H1 (cell line): ENCODE measurements at regions not wholly inside any gene's neighbourhood (a gene's known extent, or its start where the extent isn't known, plus 50 kb on each side); places are given as distances from the start of the nearest gene placed in this dataset.

Experiments
- CTCF ChIA-PET: fragments of 300-600 bp; sonication (Branson Sonifier 250); formaldehyde crosslinking; loops from one replicate; lab custom pipeline; 2021; ENCODE audit not compliant: partially characterized antibody; lab: Charles Lee
- POLR2A ChIA-PET: fragments of 300-600 bp; sonication (Branson Sonifier 250); formaldehyde crosslinking; loops from one replicate; lab custom pipeline; 2021; ENCODE audit warnings: inconsistent platforms; ENCODE audit not compliant: partially characterized antibody; lab: Charles Lee
- DNase-seq, 2 experiments: peaks; one replicate each; pipeline versions ENCODE4 v3.0.0 to v3.0.0-alpha.2; 2010 to 2022; ENCODE audit warnings: low spot score in 2 of 2, low read depth in 1 of 2, mixed read lengths in 1 of 2
- FAIRE-seq: peaks from 2 replicates; lab custom pipeline; 2011; peaks lifted over from hg19 to GRCh38; lab: Jason Lieb, UNC
- H2AFZ ChIP-seq: 2 replicates; pipeline ENCODE4 v1.8.1; 2012; ENCODE audit warnings: low read length, inconsistent platforms
- H2AK5ac ChIP-seq: 2 replicates; pipeline ENCODE4 v1.6.1; 2013; ENCODE audit warnings: low read depth, low read length
- H2BK120ac ChIP-seq: replicated peaks from 2 replicates; pipeline ENCODE3; 2013; ENCODE audit warnings: low read depth, low read length, inconsistent platforms
- H2BK12ac ChIP-seq: 2 replicates; pipeline ENCODE4 v1.6.1; 2013; ENCODE audit warnings: low read depth, low read length
- H2BK15ac ChIP-seq: 2 replicates; pipeline ENCODE4 v1.6.1; 2013; ENCODE audit warnings: low read length
- H2BK20ac ChIP-seq: 2 replicates; pipeline ENCODE4 v1.6.1; 2013; ENCODE audit warnings: low read length
- H2BK5ac ChIP-seq: 2 replicates; pipeline ENCODE4 v1.6.1; 2013; ENCODE audit warnings: low read depth, low read length
- H3K14ac ChIP-seq: 2 replicates; pipeline ENCODE4 v1.6.1; 2013; ENCODE audit warnings: inconsistent platforms; ENCODE audit not compliant: insufficient read length
- H3K18ac ChIP-seq: 2 replicates; pipeline ENCODE4 v1.6.1; 2013; ENCODE audit warnings: low read length; ENCODE audit errors: extremely low read depth
- H3K23ac ChIP-seq: 2 replicates; pipeline ENCODE4 v1.6.1; 2013; ENCODE audit warnings: inconsistent platforms; ENCODE audit not compliant: insufficient read length
- H3K23me2 ChIP-seq: 2 replicates; pipeline ENCODE4 v1.6.1; 2013; ENCODE audit warnings: low read depth, low read length
- H3K27ac ChIP-seq: 2 replicates; pipeline ENCODE4 v1.6.1; 2011; ENCODE audit warnings: low read depth, low read length, inconsistent platforms
- H3K27me3 ChIP-seq, 4 experiments: replicated peaks in 1 of 4; 1 replicate in 1 of 4; 2 replicates in 3 of 4; pipeline versions ENCODE4 v1.6.1 to v1.8.1; 2011 to 2013; ENCODE audit warnings: low read length in 3 of 4, mild to moderate bottlenecking in 3 of 4, inconsistent platforms in 2 of 4, mixed read lengths in 2 of 4, moderate library complexity in 1 of 4; ENCODE audit not compliant: control insufficient read depth in 3 of 4, insufficient read depth in 3 of 4; ENCODE audit errors: extremely low read depth in 1 of 4
- H3K36me3 ChIP-seq, 4 experiments: 2 replicates each; pipeline versions ENCODE4 v1.6.1 to v1.8.1; 2011 to 2013; ENCODE audit warnings: mild to moderate bottlenecking in 4 of 4, low read length in 3 of 4, moderate library complexity in 2 of 4, control low read depth in 1 of 4, inconsistent platforms in 1 of 4; ENCODE audit not compliant: insufficient read depth in 4 of 4, control insufficient read depth in 2 of 4
- H3K4ac ChIP-seq: replicated peaks from 2 replicates; pipeline ENCODE3; 2013; ENCODE audit warnings: low read length, low read depth, mixed read lengths, inconsistent platforms; ENCODE audit not compliant: insufficient read length
- H3K4me1 ChIP-seq, 4 experiments: replicated peaks in 1 of 4; 1 replicate in 1 of 4; 2 replicates in 3 of 4; pipeline versions ENCODE4 v1.6.1 to v1.8.1; 2011 to 2013; ENCODE audit warnings: low read length in 3 of 4, inconsistent platforms in 2 of 4, mixed read lengths in 1 of 4; ENCODE audit not compliant: insufficient read depth in 4 of 4, control insufficient read depth in 3 of 4
- H3K4me2 ChIP-seq, 2 experiments: 2 replicates each; pipeline versions ENCODE4 v1.6.1 to v1.8.1; 2011 to 2013; ENCODE audit warnings: low read depth in 2 of 2, low read length in 2 of 2, control low read depth in 1 of 2, inconsistent platforms in 1 of 2, mild to moderate bottlenecking in 1 of 2; ENCODE audit not compliant: insufficient read depth in 1 of 2
- H3K4me3 ChIP-seq, 4 experiments: fragments of 200-600, 300-600 bp in 1 of 4; sonication (generic), shearing (Covaris generic), sonication (Bioruptor Twin) in 1 of 4; 2 replicates each; pipeline versions ENCODE4 v1.5.1 to v1.8.1; 2011 to 2016; ENCODE audit warnings: low read length in 4 of 4, low read depth in 3 of 4, control low read depth in 2 of 4, inconsistent platforms in 2 of 4, mild to moderate bottlenecking in 2 of 4, mixed read lengths in 1 of 4, moderate library complexity in 1 of 4; ENCODE audit not compliant: insufficient read depth in 2 of 4; ENCODE audit errors: extremely low read depth in 1 of 4
- H3K56ac ChIP-seq: replicated peaks from 2 replicates; pipeline ENCODE3; 2013; ENCODE audit warnings: low read depth, mild to moderate bottlenecking, mixed read lengths, low read length, inconsistent platforms; ENCODE audit not compliant: insufficient read length
- H3K79me1 ChIP-seq: 2 replicates; pipeline ENCODE4 v1.6.1; 2013; ENCODE audit warnings: low read depth, low read length, control low read depth
- H3K79me2 ChIP-seq, 2 experiments: 2 replicates each; pipeline versions ENCODE4 v1.6.1 to v1.8.1; 2012 to 2013; ENCODE audit warnings: low read length in 2 of 2, mild to moderate bottlenecking in 2 of 2, inconsistent platforms in 1 of 2; ENCODE audit not compliant: insufficient read depth in 2 of 2, control insufficient read depth in 1 of 2
- H3K9ac ChIP-seq, 4 experiments: replicated peaks in 1 of 4; 1 replicate in 1 of 4; 2 replicates in 3 of 4; pipeline versions ENCODE4 v1.6.1 to v1.8.1; 2011 to 2013; ENCODE audit warnings: low read depth in 3 of 4, low read length in 3 of 4, control low read depth in 2 of 4, mild to moderate bottlenecking in 2 of 4, moderate library complexity in 2 of 4, inconsistent platforms in 1 of 4; ENCODE audit errors: extremely low read depth in 1 of 4
- H3K9me3 ChIP-seq, 2 experiments: 2 replicates each; pipeline versions ENCODE4 v1.6.1 to v1.8.1; 2012 to 2013; ENCODE audit warnings: mild to moderate bottlenecking in 2 of 2, moderate library complexity in 2 of 2, control low read depth in 1 of 2, inconsistent platforms in 1 of 2, low read depth in 1 of 2, low read length in 1 of 2, mixed read lengths in 1 of 2; ENCODE audit not compliant: insufficient read depth in 2 of 2
- H4K20me1 ChIP-seq, 2 experiments: replicated peaks in 1 of 2; 2 replicates each; pipeline versions ENCODE3 to v1.8.1; 2011 to 2013; ENCODE audit warnings: inconsistent platforms in 2 of 2, low read length in 2 of 2, mild to moderate bottlenecking in 1 of 2; ENCODE audit not compliant: insufficient read depth in 2 of 2, control insufficient read depth in 1 of 2
- H4K5ac ChIP-seq: 2 replicates; pipeline ENCODE4 v1.6.1; 2013; ENCODE audit warnings: low read length, low read depth, mixed read lengths, inconsistent platforms; ENCODE audit not compliant: insufficient read length
- H4K8ac ChIP-seq: 2 replicates; pipeline ENCODE4 v1.8.0; 2013; ENCODE audit warnings: mild to moderate bottlenecking, moderate library complexity, low read length, inconsistent platforms; ENCODE audit not compliant: insufficient read depth; ENCODE audit errors: extremely low read depth
- H4K91ac ChIP-seq: replicated peaks from 2 replicates; pipeline ENCODE3; 2013; ENCODE audit warnings: low read length, mixed read lengths, inconsistent platforms; ENCODE audit not compliant: insufficient read length
- POU5F1 ChIP-seq: IDR thresholded peaks from 2 replicates; pipeline ENCODE4 v1.6.1; 2011; ENCODE audit warnings: low read depth, mild to moderate bottlenecking, low read length, moderate library complexity
- SIX5 ChIP-seq: IDR thresholded peaks from 2 replicates; pipeline ENCODE4 v1.6.1; 2011; ENCODE audit warnings: mild to moderate bottlenecking, low read depth, low read length
- SP1 ChIP-seq: IDR thresholded peaks from 2 replicates; pipeline ENCODE4 v1.6.1; 2011; ENCODE audit warnings: low read depth, low read length
- WGBS, 2 experiments: shearing (Covaris generic) in 1 of 2; methylation state at CpG; one replicate each; pipeline versions ENCODE4 v1.1.6 to v1.1.7; 2013 to 2015; ENCODE audit warnings: low lambda C conversion rate in 2 of 2, mixed read lengths in 2 of 2, inconsistent platforms in 1 of 2, low coverage in 1 of 2, missing lambda C conversion rate in 1 of 2; ENCODE audit not compliant: insufficient replicate concordance in 2 of 2, insufficient coverage in 1 of 2, insufficient read length in 1 of 2; ENCODE audit errors: extremely low coverage in 1 of 2, missing lambda C conversion rate in 1 of 2; 5-methylcytosine and 5-hydroxymethylcytosine counted together

GRCh38 chr12:3437986-3438385 is 53.0 kb upstream of the PRMT8 start:
- TF ChIP-seq SIX5 (no peak), POU5F1 (no peak), SP1 (no peak)
- 88% methylated on average over 9 of the region's 9 CpGs; no CpG with 5 or more reads in 1 of the 2 experiments for WGBS, 2 experiments
- Histone ChIP-seq H3K18ac (no peak overlapping the region; the same call in 1 of the 2 replicates), H3K23ac (no peak overlapping the region), H3K36me3 (no peaks in the 10 kb centered on the region), H3K9me3 (no peaks in the 10 kb centered on the region), H4K20me1 (no peaks in the 10 kb centered on the region), H3K23me2 (0 out of 2 replicates have a peak, but pooled peaks cover 2% of the 10 kb centered on the region), H3K4me3 (no peak overlapping the region), H4K91ac (peak overlapping the region; percentile 3), H3K9ac (no peak overlapping the region), H3K4me2 (no peak overlapping the region), H3K14ac (no peak overlapping the region), H4K5ac (no peak overlapping the region), H2BK15ac (no peak overlapping the region), H3K4me1 (peaks cover under 1 to 4% (median 3%) of the 10 kb centered on the region in 4 experiments; a peak in 4 of 7 replicates), H3K4ac (no peak overlapping the region), H2BK5ac (no peak overlapping the region), H2AFZ (no peak overlapping the region), H2AK5ac (no peak overlapping the region), H3K27ac (no peak overlapping the region), H3K56ac (no peak overlapping the region), H3K79me1 (no peaks in the 10 kb centered on the region), H2BK20ac (no peak overlapping the region), H2BK120ac (no peak overlapping the region), H4K8ac (no peak overlapping the region), H2BK12ac (no peak overlapping the region), H3K27me3 (no peaks in the 10 kb centered on the region), H3K79me2 (no peaks in the 10 kb centered on the region)
- ChIA-PET CTCF (interaction anchor here (0.6 to 2.7 kb wide), 5 partner anchors 18 to 138 kb away, joined by 3 to 12 read pairs (median 3); no protein-coding TSS in a partner anchor), POLR2A (interaction anchor here (0.5 kb wide), 1 partner anchor 36 kb away, joined by 3 read pairs; no protein-coding TSS in a partner anchor)
- no peak for DNase-seq
- FAIRE-seq, result no peak
